ENCODE measurements at regions not wholly inside any gene's neighbourhood (a gene's known extent, or its start where the extent isn't known, plus 50 kb on each side); places are given as distances from the start of the nearest gene placed in this dataset.

DNA sequence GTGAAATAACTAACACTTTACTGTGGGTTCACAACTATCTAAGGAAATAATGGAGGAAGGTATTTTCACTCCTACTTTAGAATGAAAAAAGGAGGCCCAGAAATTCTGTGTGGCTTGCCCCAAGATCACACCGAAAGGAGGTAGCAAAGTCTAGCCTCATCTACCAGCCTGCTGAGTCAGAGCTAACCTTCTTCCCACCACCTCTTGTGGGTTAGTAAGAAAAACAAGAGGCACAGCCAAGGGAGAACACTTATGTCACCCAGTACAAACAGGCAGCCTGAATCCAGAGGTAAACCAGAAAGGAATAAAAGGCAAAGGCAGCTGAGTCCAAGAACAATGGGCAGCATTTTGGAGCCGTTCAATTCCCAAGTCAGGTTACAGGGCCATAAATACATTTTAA is 91.9 kb upstream of the RASEF start:
- no peaks in the 10 kb centered on the region for H3K4me1 ChIP-seq
- H3K36me3 ChIP-seq, result no peaks in the 10 kb centered on the region
- no peaks in the 10 kb centered on the region for H3K9me3 ChIP-seq
- no peak overlapping the region for H3K27ac ChIP-seq
- intact Hi-C loops (cut with DNase I), result no loop called here
- peak; percentile 83 to 91 for ATAC-seq
- no peak overlapping the region for H3K4me3 ChIP-seq
- DNase-seq, result no peak
- TF ChIP-seq, protein P1, sequence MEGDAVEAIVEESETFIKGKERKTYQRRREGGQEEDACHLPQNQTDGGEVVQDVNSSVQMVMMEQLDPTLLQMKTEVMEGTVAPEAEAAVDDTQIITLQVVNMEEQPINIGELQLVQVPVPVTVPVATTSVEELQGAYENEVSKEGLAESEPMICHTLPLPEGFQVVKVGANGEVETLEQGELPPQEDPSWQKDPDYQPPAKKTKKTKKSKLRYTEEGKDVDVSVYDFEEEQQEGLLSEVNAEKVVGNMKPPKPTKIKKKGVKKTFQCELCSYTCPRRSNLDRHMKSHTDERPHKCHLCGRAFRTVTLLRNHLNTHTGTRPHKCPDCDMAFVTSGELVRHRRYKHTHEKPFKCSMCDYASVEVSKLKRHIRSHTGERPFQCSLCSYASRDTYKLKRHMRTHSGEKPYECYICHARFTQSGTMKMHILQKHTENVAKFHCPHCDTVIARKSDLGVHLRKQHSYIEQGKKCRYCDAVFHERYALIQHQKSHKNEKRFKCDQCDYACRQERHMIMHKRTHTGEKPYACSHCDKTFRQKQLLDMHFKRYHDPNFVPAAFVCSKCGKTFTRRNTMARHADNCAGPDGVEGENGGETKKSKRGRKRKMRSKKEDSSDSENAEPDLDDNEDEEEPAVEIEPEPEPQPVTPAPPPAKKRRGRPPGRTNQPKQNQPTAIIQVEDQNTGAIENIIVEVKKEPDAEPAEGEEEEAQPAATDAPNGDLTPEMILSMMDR (IDR thresholded peaks at IDR 0.05), result no peak
- no peaks in the 10 kb centered on the region for H3K27me3 ChIP-seq (ENCODE audit: low read depth)

- Histone ChIP-seq H3K4me3 (no peak overlapping the region), H3K4me1 (no peaks in the 10 kb centered on the region), H3K27me3 (ENCODE audit: low read depth) (no peaks in the 10 kb centered on the region), H3K9me3 (no peaks in the 10 kb centered on the region), H3K27ac (no peak overlapping the region), H3K36me3 (no peaks in the 10 kb centered on the region)
- intact Hi-C loops (cut with DNase I), result no loop called here
- DNase-seq (no peak), ATAC-seq (peak; percentile 92 to 93)
- TF ChIP-seq, protein P1 (IDR thresholded peaks at IDR 0.05), result no peak
Measured at GRCh38 chr9:83154087-83154736, 91.3 kb upstream of the RASEF start.

GRCh38 chr9:83153030-83153429 is 90.1 kb upstream of the RASEF start:
- ATAC-seq (no peak), DNase-seq (no peak)
- TF ChIP-seq, protein P1 (IDR thresholded peaks at IDR 0.05), result no peak
- Histone ChIP-seq H3K36me3 (no peaks in the 10 kb centered on the region), H3K27me3 (ENCODE audit: low read depth) (no peaks in the 10 kb centered on the region), H3K4me3 (no peak overlapping the region), H3K4me1 (no peaks in the 10 kb centered on the region), H3K9me3 (no peaks in the 10 kb centered on the region), H3K27ac (no peak overlapping the region)
- intact Hi-C loops (cut with DNase I), result no loop called here

DNA sequence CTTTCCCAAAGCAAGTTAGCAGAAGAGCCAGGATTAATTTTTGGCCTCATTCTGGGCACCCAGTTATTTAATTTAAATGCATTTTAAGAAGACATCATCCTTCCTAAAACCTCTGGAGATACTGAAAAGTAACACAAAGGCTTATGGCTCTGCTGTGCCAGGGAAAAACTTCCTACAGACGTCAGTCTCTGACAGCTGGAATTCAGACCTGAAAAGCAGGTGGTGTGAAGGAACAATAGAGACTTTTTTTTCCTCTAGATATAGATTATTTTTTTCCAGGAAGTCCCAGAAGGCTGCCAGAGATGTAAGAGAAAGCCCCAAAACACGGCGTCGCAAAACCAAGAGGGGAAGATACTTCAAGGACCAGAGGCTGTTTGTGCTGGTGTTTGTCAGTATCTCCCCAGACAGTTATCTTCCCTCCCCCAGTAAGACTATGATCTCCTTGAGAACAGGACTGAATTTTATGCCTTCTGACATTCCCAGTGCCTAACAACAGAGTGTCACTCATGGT is 88.7 kb upstream of the RASEF start:
- H3K9me3 ChIP-seq, result no peaks in the 10 kb centered on the region
- no peaks in the 10 kb centered on the region for H3K27me3 ChIP-seq (ENCODE audit: low read depth)
- ATAC-seq (no peak), DNase-seq (no peak)
- intact Hi-C loops (cut with DNase I), result no loop called here
- H3K27ac ChIP-seq, result no peak overlapping the region
- H3K4me3 ChIP-seq, result no peak overlapping the region
- no peaks in the 10 kb centered on the region for H3K36me3 ChIP-seq
- TF ChIP-seq, protein P1 (IDR thresholded peaks at IDR 0.05), result no peak
- no peaks in the 10 kb centered on the region for H3K4me1 ChIP-seq

DNA sequence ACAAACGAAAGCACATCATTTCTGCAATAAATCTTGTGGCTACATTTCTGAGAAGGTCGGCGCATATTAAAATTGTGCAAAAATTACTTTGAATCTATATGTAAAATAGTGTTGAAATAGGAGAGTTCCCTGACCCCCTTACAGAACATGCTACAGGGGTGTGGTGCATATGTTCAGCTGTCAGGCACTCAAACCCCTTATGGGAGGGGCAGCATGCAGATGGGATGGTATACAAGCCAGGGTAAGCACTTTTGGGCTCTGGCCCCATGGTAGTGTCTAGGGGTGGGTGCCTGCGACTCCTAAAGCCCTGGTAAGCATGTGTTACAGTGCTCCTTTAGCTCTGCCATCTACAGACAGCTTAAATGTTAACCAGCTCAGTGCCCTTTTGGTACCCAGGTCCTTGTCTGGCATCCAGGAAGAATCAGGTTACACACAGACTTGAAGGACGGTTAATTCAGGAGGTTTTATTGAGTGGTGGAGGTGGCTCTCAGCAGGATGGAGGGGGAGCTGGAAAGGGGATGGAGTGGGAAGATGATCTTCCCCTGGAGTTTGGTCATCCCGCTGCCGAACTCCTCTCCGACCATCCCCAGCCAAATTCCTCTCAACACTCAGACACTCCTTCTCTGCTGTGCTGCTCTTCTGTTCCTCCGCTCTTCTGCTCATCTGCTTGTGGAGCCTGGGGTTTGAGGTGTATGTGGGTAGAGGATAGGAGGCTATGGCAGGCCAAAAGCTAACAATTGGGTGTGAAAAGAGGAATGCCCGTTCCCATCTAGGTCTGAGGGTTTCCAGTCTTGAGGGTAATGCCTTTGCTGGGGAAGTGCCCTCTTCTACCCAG is 84.6 kb upstream of the RASEF start:
- TF ChIP-seq, protein P1 (IDR thresholded peaks at IDR 0.05), result no peak
- Histone ChIP-seq H3K27ac (no peak overlapping the region), H3K27me3 (ENCODE audit: low read depth) (no peaks in the 10 kb centered on the region), H3K4me3 (no peak overlapping the region), H3K36me3 (no peaks in the 10 kb centered on the region), H3K9me3 (no peaks in the 10 kb centered on the region), H3K4me1 (no peaks in the 10 kb centered on the region)
- intact Hi-C loops (cut with DNase I), result no loop called here
- DNase-seq (no peak), ATAC-seq (no peak)
